ENCODE measurements at regions not wholly inside any gene's neighbourhood (a gene's known extent, or its start where the extent isn't known, plus 50 kb on each side); places are given as distances from the start of the nearest gene placed in this dataset.
A peak's percentile ranks its signal among the peaks of the same experiment; 100 is the strongest.

GRCh38 chr21:28181730-28182129 lies 810.9 kb downstream of the LTN1 start (continued):
- no peak for TF ChIP-seq EP400 (IDR thresholded peaks at IDR 0.05)
- TF ChIP-seq ZKSCAN1 (IDR thresholded peaks at IDR 0.05; ENCODE audit: low read depth, low read length) = no peak
- no peak for TF ChIP-seq GATAD2B (IDR thresholded peaks at IDR 0.05; ENCODE audit: borderline replicate concordance)

GRCh38 chr21:28179136-28179535 lies 813.5 kb downstream of the LTN1 start:
- intact Hi-C loops (cut with micrococcal nuclease) = no loop called here
- DNase-seq (ENCODE audit: extremely low read depth in 1 of 4, low spot score in 3 of 4) (no peak), ATAC-seq (no peak), FAIRE-seq (no peak)
- no peaks in the 10 kb centered on the region for H3K4me1 ChIP-seq (replicated peaks in 1 of 2; ENCODE audit: control insufficient read depth in 2 of 2, insufficient read depth in 2 of 2, low read length in 2 of 2)
- ChIA-PET POLR2A (no interaction called here), CTCF (ENCODE audit: low intra/inter-chr PET ratio) (no interaction called here)
- H4K20me1 ChIP-seq (replicated peaks; ENCODE audit: control insufficient read depth, insufficient read depth, low read length) = no peaks in the 10 kb centered on the region
- in situ Hi-C loops (cut with MboI) = no loop called here
- H2AFZ ChIP-seq (ENCODE audit: low read depth, low read length) = no peak overlapping the region
- H3K79me2 ChIP-seq (ENCODE audit: control insufficient read depth, insufficient read depth, low read length) = no peaks in the 10 kb centered on the region
- no peaks in the 10 kb centered on the region for H3K9me1 ChIP-seq (ENCODE audit: control insufficient read depth, insufficient read depth, low read length)
- H3K9ac ChIP-seq (ENCODE audit: insufficient read depth in 1 of 2, low read depth in 2 of 2, low read length in 2 of 2) = no peak overlapping the region
- H3K27ac ChIP-seq (ENCODE audit: extremely low read depth, low read depth, low read length) = no peak overlapping the region
- H3K4me2 ChIP-seq (ENCODE audit: insufficient read depth, low read length) = no peak overlapping the region
- no peaks in the 10 kb centered on the region for H3K9me3 ChIP-seq (replicated peaks; ENCODE audit: control insufficient read depth, insufficient read depth, low read depth, low read length)
- TF ChIP-seq PTBP1 (IDR thresholded peaks at IDR 0.05; ENCODE audit: low read depth, low read length) = no peak
- TF ChIP-seq ZNF518B (CRISPR knock-in tag; IDR thresholded peaks at IDR 0.05) = no peak
- no peak for TF ChIP-seq CEBPG (CRISPR knock-in tag; IDR thresholded peaks at IDR 0.05)
- TF ChIP-seq CEBPG (tag; conservative IDR thresholded peaks at IDR 0.05 in 1 of 2, IDR thresholded peaks at IDR 0.05 in 1 of 2) = 0 out of 4 replicates have a peak, but pooled peaks of 1 of the 2 experiments have one; percentile 23
- BruUV-seq (replicated peaks) = no TSS peak
- H3K36me3 ChIP-seq (ENCODE audit: control insufficient read depth, insufficient read depth, low read length) = no peaks in the 10 kb centered on the region
- no peaks in the 10 kb centered on the region for H3K27me3 ChIP-seq (ENCODE audit: control insufficient read depth in 2 of 2, insufficient read depth in 2 of 2, low read length in 2 of 2)
- H3K4me3 ChIP-seq = no peak overlapping the region
